Large intestine (tissue), 3 donors: ENCODE measurements at regions not wholly inside any gene's neighbourhood (a gene's known extent, or its start where the extent isn't known, plus 50 kb on each side); places are given as distances from the start of the nearest gene placed in this dataset.

Experiments
- DNase-seq, 2 donors: peaks; one replicate each; pipeline versions ENCODE4 v3.0.0 to v3.0.0-alpha.2; 2013
- H3K27ac ChIP-seq: one replicate; pipeline ENCODE4 v1.5.1; 2013; ENCODE audit warnings: low read length
- H3K27me3 ChIP-seq: 2 replicates; pipeline ENCODE4 v1.6.1; 2013; ENCODE audit warnings: low read length; ENCODE audit not compliant: control insufficient read depth, insufficient read depth
- H3K36me3 ChIP-seq: 2 replicates; pipeline ENCODE4 v1.6.1; 2013; ENCODE audit warnings: low read length; ENCODE audit not compliant: control insufficient read depth, insufficient read depth
- H3K4me1 ChIP-seq: one replicate; pipeline ENCODE4 v1.6.1; 2013; ENCODE audit warnings: low read length; ENCODE audit not compliant: control insufficient read depth, insufficient read depth
- H3K4me3 ChIP-seq: one replicate; pipeline ENCODE4 v1.5.1; 2013; ENCODE audit warnings: low read length
- H3K9me3 ChIP-seq: one replicate; pipeline ENCODE4 v1.6.1; 2013; ENCODE audit warnings: mild to moderate bottlenecking, low read depth, low read length, moderate library complexity; ENCODE audit not compliant: control insufficient read depth
- WGBS: methylation state at CpG from one replicate; pipeline ENCODE4 v1.1.5; 2013; ENCODE audit warnings: low lambda C conversion rate; ENCODE audit not compliant: insufficient coverage; 5-methylcytosine and 5-hydroxymethylcytosine counted together

DNA sequence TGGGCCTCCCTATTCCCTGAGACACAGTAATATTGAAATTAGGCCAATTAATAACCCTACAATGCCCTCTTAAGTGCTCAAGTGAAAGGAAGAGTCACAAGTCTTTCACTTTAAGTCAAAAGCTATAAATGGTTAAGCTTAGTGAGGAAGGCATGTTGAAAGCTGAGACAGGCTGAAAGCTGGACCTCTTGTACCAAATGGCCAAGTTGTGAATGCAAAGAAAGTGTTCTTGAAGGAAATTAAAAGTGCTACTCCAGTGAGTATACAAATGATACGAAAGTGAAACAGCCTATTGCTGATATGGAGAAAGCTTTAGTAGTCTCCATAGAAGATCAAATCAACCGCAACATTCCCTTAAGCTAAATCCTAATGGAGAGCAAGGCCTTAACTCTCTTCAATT lies 140.8 kb downstream of the PTCSC3 start:
- no peak for DNase-seq
- Histone ChIP-seq H3K4me1 (no peaks in the 10 kb centered on the region), H3K9me3 (no peaks in the 10 kb centered on the region), H3K27me3 (no peaks in the 10 kb centered on the region), H3K27ac (no peak overlapping the region), H3K4me3 (no peak overlapping the region), H3K36me3 (no peaks in the 10 kb centered on the region)
- WGBS, result no CpG with 5 or more reads among the region's 2 CpGs

DNA sequence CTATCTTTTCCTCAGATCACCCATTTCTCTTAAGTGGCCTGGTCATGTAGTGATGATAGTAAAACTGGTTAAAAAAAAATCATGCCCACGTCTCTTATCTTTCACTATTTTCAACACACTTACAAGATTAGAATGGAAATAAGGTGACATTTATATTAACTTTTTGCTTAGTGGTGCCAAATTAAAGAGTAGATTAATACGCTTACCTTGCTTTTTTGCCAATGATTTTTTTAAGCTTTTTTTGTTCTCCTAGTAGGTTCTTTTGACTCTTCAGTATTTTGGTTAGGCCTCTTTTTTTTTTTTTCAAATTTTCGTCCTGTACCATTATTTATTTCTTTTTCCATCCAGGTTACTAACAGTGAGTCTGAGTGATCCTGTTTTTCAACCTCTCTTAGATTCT lies 147.9 kb downstream of the PTCSC3 start:
- Histone ChIP-seq H3K27me3 (no peaks in the 10 kb centered on the region), H3K36me3 (no peaks in the 10 kb centered on the region), H3K4me3 (no peak overlapping the region), H3K4me1 (no peaks in the 10 kb centered on the region), H3K27ac (no peak overlapping the region), H3K9me3 (no peaks in the 10 kb centered on the region)
- WGBS, result 86% methylated on average over 3 of the region's 3 CpGs
- no peak for DNase-seq

DNA sequence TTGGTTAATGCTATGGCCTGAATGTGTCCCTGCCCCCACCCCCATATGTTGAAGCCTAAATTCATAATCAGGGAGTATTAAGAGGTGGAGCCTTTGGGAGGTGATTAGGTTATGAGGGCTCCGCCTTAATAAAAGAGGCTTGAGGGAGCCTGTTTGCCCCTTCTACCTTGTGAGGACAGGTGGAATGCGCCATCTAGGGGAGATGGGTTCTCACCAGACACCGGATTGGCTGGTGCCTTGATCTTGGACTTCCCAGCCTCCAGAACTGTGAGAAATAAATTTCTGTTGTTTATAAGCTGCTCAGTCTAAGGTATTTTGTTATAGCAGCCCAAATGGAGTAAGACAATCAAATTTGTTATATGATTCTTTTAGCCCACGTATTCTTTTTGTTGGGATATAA lies 148.3 kb downstream of the PTCSC3 start:
- no peak overlapping the region for H3K27ac ChIP-seq
- DNase-seq, result no peak
- H3K36me3 ChIP-seq, result no peaks in the 10 kb centered on the region
- no peak overlapping the region for H3K4me3 ChIP-seq
- 86% methylated on average over 1 of the region's 4 CpGs for WGBS
- no peaks in the 10 kb centered on the region for H3K27me3 ChIP-seq
- H3K9me3 ChIP-seq, result no peaks in the 10 kb centered on the region
- H3K4me1 ChIP-seq, result no peaks in the 10 kb centered on the region

DNA sequence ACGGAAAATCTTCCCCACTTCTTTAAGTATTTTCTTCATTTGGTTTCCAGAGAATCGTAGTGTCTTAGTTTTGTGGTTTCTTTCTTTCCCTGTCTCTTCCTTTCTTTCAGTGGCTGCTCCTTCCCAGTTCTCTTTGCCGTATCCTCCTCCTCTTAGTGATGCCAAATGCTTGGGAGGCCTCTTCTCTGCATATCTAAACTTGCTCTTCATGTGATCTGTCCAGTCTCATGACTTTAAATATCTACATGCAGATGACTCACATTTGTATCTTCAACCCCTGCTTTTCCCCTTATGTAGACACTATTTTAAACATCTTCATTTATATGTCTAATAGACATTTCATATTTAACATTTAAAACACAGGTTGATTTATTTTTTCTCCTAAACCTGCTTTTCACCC lies 149.2 kb downstream of the PTCSC3 start:
- H3K4me1 ChIP-seq, result no peaks in the 10 kb centered on the region
- H3K27me3 ChIP-seq, result no peaks in the 10 kb centered on the region
- no peaks in the 10 kb centered on the region for H3K36me3 ChIP-seq
- H3K9me3 ChIP-seq, result no peaks in the 10 kb centered on the region
- H3K4me3 ChIP-seq, result no peak overlapping the region
- 93% methylated on average over 3 of the region's 3 CpGs for WGBS
- no peak overlapping the region for H3K27ac ChIP-seq
- no peak for DNase-seq

DNA sequence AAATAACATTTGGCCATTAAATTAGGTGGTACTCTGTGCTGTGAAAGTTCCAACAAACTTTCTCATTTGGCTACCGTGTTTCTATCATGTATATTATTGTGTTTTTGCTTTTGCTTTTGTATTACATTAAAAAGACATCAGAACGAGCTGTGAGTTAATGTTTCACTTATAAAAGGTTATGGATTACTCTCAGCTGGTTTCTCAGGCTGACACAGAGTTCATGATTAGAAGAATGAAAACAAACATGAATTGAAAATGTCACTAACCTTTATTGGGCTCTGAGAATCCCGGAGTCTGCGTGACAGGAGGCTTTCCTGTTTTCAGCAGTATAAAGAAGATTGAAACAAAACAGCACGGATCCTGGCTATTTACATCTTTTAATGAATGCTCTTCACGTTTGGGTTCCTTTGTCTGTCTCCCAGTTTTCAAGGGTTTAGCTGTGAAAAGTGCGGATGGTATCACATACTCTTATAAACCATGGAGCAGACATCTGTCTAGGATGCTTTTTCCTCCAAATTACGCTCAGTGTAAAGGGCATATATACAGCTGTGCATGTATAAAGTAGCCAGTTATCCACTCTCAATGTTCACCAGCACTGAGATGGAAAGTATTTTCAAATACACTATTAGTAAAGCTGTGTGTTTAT lies 153.6 kb downstream of the PTCSC3 start:
- DNase-seq, result no peak
- no peaks in the 10 kb centered on the region for H3K9me3 ChIP-seq
- H3K27ac ChIP-seq, result no peak overlapping the region
- no peaks in the 10 kb centered on the region for H3K27me3 ChIP-seq
- H3K4me1 ChIP-seq, result no peaks in the 10 kb centered on the region
- H3K4me3 ChIP-seq, result no peak overlapping the region
- no peaks in the 10 kb centered on the region for H3K36me3 ChIP-seq
- 12% methylated on average over 3 of the region's 8 CpGs for WGBS

DNA sequence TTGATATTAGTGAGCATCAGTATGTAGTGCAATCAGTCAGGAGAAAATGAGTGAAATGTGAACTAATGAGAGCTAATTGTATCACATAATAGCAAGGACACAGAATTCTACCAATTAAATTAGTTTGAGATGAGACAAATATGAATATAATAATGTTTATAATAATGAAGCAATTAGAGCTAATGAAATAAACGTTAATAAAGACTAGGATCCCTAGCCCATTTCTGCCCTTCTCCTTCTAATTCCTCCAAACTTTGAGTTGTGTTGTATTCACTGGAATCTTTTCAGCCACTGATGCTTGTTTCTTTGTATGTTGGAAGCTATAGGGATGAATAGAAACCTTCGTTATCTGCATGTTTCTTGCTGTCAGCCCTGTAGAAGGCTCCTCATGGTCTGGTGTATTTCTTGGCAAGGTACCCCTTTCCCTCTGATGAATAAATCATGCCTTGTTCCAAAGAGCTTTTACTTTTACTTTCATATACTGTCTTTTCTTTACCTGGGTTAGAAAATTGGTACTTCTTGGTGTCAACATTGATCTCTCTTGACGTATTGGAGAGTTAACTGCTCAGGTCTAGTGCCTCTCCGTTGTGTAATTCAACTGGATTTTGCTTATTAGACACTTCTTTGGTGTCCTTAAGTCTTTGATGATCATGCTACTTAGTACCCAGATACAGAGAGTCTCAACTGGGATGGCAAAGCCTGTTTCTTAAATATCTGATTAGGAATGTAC lies 154.8 kb downstream of the PTCSC3 start:
- 92% methylated on average over 2 of the region's 4 CpGs for WGBS

DNA sequence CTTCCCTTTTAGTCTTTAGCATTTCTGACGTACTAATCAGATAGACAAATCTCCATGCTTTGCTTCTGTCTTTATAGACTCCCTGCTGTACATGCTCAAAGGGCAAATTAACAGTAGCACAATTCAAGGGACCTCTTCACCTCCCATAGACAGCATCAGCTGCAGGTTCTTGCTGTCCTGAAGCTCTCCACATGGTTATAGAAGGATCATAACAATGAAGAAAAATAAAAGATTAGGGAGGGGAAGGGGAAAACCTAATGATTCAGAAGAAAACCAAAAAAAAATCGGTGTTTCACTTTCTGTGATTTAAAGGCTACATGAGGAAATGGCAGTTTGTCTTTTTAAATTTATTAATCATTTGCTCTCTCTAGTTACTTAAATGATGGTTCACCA lies 155.5 kb downstream of the PTCSC3 start:
- Histone ChIP-seq H3K27me3 (no peaks in the 10 kb centered on the region), H3K36me3 (no peaks in the 10 kb centered on the region), H3K4me1 (no peaks in the 10 kb centered on the region), H3K4me3 (no peak overlapping the region), H3K27ac (no peak overlapping the region), H3K9me3 (no peaks in the 10 kb centered on the region)
- no peak for DNase-seq
- 83% methylated on average over 1 of the region's 2 CpGs for WGBS

More for the DNA sequence above, 154.8 kb downstream of the PTCSC3 start:
- Histone ChIP-seq H3K27ac (no peak overlapping the region), H3K4me3 (no peak overlapping the region), H3K9me3 (no peaks in the 10 kb centered on the region), H3K4me1 (no peaks in the 10 kb centered on the region), H3K36me3 (no peaks in the 10 kb centered on the region), H3K27me3 (no peaks in the 10 kb centered on the region)
- no peak for DNase-seq

DNA sequence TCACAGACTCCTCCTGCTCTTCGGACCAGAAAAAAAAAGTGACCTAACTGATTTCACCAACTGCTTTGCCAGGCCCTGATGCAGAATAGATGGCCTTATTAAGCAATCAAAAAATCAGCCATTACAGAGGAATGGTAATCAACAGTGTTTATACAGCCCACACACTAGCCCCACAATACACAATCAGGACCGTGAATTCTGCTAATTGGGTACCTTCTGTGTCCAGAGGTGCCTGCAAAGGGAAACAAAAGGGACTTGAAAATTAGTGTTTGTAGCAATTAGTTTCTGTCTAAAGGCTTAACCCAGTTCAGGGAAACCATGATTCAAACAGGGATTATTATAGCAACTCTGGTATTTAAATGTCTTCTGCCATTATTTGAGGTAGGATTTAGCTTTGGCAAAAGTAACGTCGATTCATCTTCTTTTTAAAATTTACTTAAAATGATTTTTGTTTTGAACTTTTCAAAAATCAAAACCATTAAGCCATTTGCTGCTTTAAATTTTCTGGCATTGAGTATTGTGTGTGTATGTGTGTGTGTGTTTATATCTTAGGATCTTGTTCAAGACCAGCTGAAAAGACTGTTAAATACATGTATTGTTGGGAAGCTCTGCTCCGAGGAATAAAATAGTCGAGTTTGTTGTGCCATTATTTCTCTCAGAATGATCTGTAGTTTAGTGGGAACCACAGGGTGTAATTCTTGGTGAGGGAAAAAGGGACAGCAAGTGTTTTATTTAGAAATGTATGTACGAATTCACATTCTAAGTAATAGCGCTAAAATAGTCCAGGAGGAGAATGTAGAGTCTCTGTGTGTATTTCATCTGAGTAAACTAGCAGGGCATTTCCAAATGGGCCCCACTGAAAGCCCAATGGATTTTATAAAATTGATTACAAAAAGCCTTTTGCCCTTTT lies 156.1 kb downstream of the PTCSC3 start:
- Histone ChIP-seq H3K9me3 (no peaks in the 10 kb centered on the region), H3K36me3 (no peaks in the 10 kb centered on the region), H3K27me3 (no peaks in the 10 kb centered on the region), H3K27ac (no peak overlapping the region), H3K4me1 (no peaks in the 10 kb centered on the region), H3K4me3 (no peak overlapping the region)
- no peak for DNase-seq
- WGBS, result 64% methylated on average over 2 of the region's 8 CpGs

DNA sequence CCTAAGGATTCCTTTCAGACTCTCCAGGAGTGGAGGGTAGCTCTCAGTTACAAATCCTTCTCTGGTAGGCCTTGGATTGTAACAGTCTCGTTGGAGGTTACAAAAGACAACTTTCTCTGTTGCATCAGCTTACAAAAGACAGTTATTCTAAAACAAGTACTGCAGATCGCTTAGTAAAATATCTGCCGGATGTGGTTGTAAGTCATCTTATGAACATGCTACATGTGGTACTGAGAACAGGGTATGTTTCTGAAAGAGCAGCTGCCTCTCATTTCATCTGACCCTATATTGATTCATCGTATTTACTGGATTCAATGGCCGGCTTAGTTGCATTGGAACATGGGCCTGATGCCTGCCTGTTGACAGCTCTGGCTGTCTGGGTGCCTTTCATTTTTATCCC lies 157.4 kb downstream of the PTCSC3 start:
- no peak overlapping the region for H3K4me3 ChIP-seq
- H3K9me3 ChIP-seq, result no peaks in the 10 kb centered on the region
- no peaks in the 10 kb centered on the region for H3K4me1 ChIP-seq
- no peaks in the 10 kb centered on the region for H3K36me3 ChIP-seq
- WGBS, result 100% methylated on average over 1 of the region's 5 CpGs
- no peaks in the 10 kb centered on the region for H3K27me3 ChIP-seq
- DNase-seq, result no peak
- H3K27ac ChIP-seq, result no peak overlapping the region

DNA sequence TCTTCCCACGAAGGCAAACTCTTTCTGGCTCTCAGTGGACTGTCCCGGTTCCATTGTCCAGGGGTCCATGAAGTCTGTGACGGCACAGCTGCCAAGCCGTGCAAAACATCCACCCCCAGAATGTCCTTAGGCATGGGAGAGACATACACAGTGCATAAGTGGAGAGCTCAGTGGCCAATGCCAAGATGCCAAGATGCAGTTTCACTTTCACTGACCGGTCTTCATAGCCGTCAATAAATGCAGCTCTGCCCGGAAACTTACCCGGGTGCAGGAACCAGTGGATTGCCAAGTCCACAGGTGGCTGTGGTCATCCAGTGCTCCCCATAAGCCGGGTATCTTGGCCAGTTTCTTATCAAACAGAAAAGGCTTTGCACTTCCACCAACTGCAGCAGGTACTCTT lies 162.3 kb downstream of the PTCSC3 start:
- DNase-seq, result no peak

More for the DNA sequence above, 162.3 kb downstream of the PTCSC3 start:
- no peak overlapping the region for H3K27ac ChIP-seq
- WGBS, result no CpG with 5 or more reads among the region's 9 CpGs
- no peaks in the 10 kb centered on the region for H3K27me3 ChIP-seq
- H3K36me3 ChIP-seq, result no peaks in the 10 kb centered on the region
- no peaks in the 10 kb centered on the region for H3K9me3 ChIP-seq
- H3K4me3 ChIP-seq, result no peak overlapping the region
- no peaks in the 10 kb centered on the region for H3K4me1 ChIP-seq
